ENCODE measurements at regions not wholly inside any gene's neighbourhood (a gene's known extent, or its start where the extent isn't known, plus 50 kb on each side); places are given as distances from the start of the nearest gene placed in this dataset.

DNA sequence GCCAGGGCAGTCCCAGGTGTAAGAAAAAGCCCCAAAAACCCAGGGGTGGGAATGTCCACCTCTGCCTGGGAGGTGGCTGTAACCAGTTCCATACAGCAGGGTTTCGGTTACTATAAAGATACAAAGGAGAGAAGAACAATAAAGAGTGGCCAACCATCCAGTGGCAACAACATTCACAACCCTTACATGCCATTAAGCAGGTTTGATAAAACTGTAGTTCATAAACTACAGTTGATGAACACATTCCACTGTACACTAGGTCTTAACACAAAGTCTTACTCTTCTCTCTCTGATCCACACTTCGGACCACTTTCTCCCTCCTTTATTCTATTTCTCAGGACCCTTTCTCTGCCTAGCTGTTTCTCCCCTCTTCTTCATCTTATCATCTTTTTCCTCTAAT is 152.0 kb downstream of the TLE3 start:
- Histone ChIP-seq H3K27me3 (no peaks in the 10 kb centered on the region), H3K4me1 (no peaks in the 10 kb centered on the region), H3K36me3 (no peaks in the 10 kb centered on the region), H3K4me3 (ENCODE audit: low read depth, low read length) (no peak overlapping the region), H3K9me3 (no peaks in the 10 kb centered on the region)
- no peak for DNase-seq
- TF ChIP-seq, protein P1, sequence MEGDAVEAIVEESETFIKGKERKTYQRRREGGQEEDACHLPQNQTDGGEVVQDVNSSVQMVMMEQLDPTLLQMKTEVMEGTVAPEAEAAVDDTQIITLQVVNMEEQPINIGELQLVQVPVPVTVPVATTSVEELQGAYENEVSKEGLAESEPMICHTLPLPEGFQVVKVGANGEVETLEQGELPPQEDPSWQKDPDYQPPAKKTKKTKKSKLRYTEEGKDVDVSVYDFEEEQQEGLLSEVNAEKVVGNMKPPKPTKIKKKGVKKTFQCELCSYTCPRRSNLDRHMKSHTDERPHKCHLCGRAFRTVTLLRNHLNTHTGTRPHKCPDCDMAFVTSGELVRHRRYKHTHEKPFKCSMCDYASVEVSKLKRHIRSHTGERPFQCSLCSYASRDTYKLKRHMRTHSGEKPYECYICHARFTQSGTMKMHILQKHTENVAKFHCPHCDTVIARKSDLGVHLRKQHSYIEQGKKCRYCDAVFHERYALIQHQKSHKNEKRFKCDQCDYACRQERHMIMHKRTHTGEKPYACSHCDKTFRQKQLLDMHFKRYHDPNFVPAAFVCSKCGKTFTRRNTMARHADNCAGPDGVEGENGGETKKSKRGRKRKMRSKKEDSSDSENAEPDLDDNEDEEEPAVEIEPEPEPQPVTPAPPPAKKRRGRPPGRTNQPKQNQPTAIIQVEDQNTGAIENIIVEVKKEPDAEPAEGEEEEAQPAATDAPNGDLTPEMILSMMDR (IDR thresholded peaks at IDR 0.05; ENCODE audit: low read depth, low read length) = no peak

DNA sequence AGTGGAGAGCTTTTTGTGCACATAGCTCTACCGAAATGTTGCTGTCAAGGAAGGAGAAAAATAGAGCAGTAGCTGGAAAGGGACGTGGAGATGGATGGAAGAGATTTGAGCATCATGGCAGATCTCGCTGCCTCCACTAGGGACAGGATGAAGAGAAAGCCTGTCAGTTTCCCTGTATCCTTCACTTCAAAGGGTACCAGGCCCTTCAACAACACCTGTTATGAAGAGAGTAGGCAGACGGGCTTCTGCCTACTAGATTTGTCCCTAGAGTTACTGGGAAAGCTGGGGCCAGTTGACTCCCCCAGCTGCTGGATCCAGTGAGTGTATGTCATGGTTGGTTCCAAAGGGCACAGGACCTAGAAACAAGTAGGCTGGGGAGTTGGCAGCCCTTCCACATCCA is 150.8 kb downstream of the TLE3 start:
- TF ChIP-seq, protein P1 (IDR thresholded peaks at IDR 0.05; ENCODE audit: low read depth, low read length) = 0 out of 2 replicates have a peak, but pooled peaks have one; percentile 2
- H3K36me3 ChIP-seq = no peaks in the 10 kb centered on the region
- H3K27me3 ChIP-seq = no peaks in the 10 kb centered on the region
- H3K4me1 ChIP-seq = no peaks in the 10 kb centered on the region
- no peak overlapping the region for H3K4me3 ChIP-seq (ENCODE audit: low read depth, low read length)
- H3K9me3 ChIP-seq = no peaks in the 10 kb centered on the region
- no peak for DNase-seq

DNA sequence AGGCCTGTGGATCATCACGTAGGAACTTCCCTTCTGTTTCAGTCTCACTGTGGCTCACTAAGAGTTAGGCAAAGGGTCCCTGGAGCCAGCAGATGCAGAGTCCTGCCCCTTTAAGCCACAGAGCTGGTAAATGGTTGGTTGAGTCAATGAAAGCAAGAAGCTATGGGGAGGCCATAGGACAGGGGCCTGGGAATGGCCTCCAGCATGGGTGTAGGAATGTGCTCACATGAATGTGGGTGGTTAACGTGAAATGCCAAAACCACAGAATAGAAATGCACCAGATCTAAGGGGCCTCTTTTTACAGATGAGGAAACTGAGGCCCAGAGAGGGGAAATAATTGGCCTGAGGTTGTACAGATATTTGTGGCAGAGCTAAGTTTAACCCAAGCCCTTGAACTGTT is 150.3 kb downstream of the TLE3 start:
- Histone ChIP-seq H3K4me1 (no peaks in the 10 kb centered on the region), H3K4me3 (ENCODE audit: low read depth, low read length) (no peak overlapping the region), H3K36me3 (no peaks in the 10 kb centered on the region), H3K27me3 (no peaks in the 10 kb centered on the region), H3K9me3 (no peaks in the 10 kb centered on the region)
- no peak for DNase-seq
- TF ChIP-seq, protein P1 (IDR thresholded peaks at IDR 0.05; ENCODE audit: low read depth, low read length) = no peak

DNA sequence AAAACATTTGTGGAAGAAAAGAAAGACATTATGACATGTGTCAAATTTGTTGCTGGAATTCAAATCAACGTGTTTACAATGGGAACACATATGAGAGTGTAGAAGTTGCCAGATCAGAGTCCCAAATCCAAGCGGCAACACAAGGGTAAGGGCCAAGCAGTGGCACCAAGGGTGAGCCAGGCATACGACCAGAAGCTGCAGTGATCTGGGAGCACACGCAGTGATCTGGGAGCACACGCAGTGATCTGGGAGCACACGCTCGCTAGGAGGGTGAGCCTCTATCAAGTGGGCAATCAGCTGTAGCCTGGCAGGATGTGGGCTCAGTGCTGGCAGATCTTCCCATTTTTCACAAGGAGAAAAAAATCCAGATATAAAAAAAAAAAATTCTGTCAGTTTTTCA is 148.2 kb downstream of the TLE3 start:
- H3K9me3 ChIP-seq = no peaks in the 10 kb centered on the region
- TF ChIP-seq, protein P1 (IDR thresholded peaks at IDR 0.05; ENCODE audit: low read depth, low read length) = no peak
- no peaks in the 10 kb centered on the region for H3K27me3 ChIP-seq
- H3K4me1 ChIP-seq = no peaks in the 10 kb centered on the region
- no peak for DNase-seq
- no peak overlapping the region for H3K4me3 ChIP-seq (ENCODE audit: low read depth, low read length)
- H3K36me3 ChIP-seq = no peaks in the 10 kb centered on the region

DNA sequence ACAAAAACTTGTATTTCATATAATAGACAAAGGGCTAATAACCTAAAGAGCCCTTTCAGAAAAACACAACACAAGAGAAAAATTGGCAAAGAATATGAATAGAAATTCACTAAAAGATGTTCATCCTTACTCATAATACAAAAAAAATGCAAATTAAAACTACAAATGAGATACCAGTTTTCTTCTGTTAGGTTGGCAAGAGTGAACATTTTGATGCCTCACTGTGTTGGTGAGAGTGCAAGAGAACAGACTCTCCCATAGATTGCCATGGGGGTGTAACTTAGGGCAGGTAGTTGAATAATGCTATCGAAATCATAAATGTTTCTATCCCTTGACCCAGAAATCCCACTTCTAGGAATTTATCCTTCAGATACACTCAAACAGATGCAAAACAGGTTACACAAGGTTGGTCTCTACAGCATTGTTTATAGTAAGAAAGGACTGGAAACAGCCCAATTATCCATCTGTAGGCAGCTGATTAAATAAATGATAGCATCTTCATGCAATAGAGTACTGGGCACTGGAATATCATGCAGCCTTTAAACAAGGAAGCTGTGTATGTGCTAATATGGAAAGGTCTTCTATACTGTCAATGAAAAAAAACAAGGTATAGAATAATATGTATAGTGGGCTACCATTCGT is 146.3 kb downstream of the TLE3 start:
- H3K4me3 ChIP-seq (ENCODE audit: low read depth, low read length) = no peak overlapping the region

More for the DNA sequence above, 146.3 kb downstream of the TLE3 start:
- TF ChIP-seq, protein P1 (IDR thresholded peaks at IDR 0.05; ENCODE audit: low read depth, low read length) = no peak
- no peaks in the 10 kb centered on the region for H3K4me1 ChIP-seq
- no peak for DNase-seq
- H3K36me3 ChIP-seq = no peaks in the 10 kb centered on the region
- no peaks in the 10 kb centered on the region for H3K27me3 ChIP-seq
- no peaks in the 10 kb centered on the region for H3K9me3 ChIP-seq

Measured in BE2C (cell line).